ENCODE measurements at regions not wholly inside any gene's neighbourhood (a gene's known extent, or its start where the extent isn't known, plus 50 kb on each side); places are given as distances from the start of the nearest gene placed in this dataset.

GRCh38 chr6:132005178-132005577 lies 54.0 kb upstream of the CCN2 start:
- Histone ChIP-seq H2AFZ (replicated peaks; ENCODE audit: low read length, poor library complexity) (no peak overlapping the region), H2BK20ac (ENCODE audit: low read depth, low read length) (no peak overlapping the region), H3K27ac (ENCODE audit: insufficient read depth, low read length) (no peak overlapping the region), H2AK9ac (replicated peaks; ENCODE audit: low read depth, low read length, poor library complexity) (no peak overlapping the region), H4K8ac (ENCODE audit: low read depth in 2 of 2, low read length in 2 of 2) (no peak overlapping the region), H2BK5ac (ENCODE audit: low read depth, low read length, poor library complexity, severe bottlenecking) (no peak overlapping the region), H2BK120ac (ENCODE audit: low read depth, low read length) (no peak overlapping the region), H4K5ac (ENCODE audit: low read depth, low read length) (no peak overlapping the region; the same call in 1 of the 2 replicates), H2BK15ac (ENCODE audit: low read depth, low read length) (no peak overlapping the region), H3K4ac (ENCODE audit: low read depth, low read length) (no peak overlapping the region), H3K56ac (ENCODE audit: extremely low read depth, insufficient read depth, low read length) (no peak overlapping the region), H3K14ac (replicated peaks; ENCODE audit: low read depth, low read length) (no peak overlapping the region), H3K23ac (ENCODE audit: low read depth, low read length) (no peak overlapping the region), H3K79me1 (ENCODE audit: low read depth in 1 of 2, low read length in 2 of 2) (no peaks in the 10 kb centered on the region), H3K4me2 (ENCODE audit: low read depth, low read length) (no peak overlapping the region), H3K27me3 (ENCODE audit: control insufficient read depth, insufficient read depth, low read length) (no peaks in the 10 kb centered on the region), H3K9ac (ENCODE audit: low read depth, low read length) (no peak overlapping the region), H4K20me1 (ENCODE audit: insufficient read depth, low read length) (no peaks in the 10 kb centered on the region), H3K9me3 (ENCODE audit: control insufficient read depth, insufficient read depth, low read length) (peaks cover 9% of the 10 kb centered on the region), H3K18ac (ENCODE audit: low read depth, low read length) (no peak overlapping the region), H3K36me3 (ENCODE audit: control insufficient read depth, insufficient read depth, low read length) (no peaks in the 10 kb centered on the region), H3K9me1 (ENCODE audit: insufficient read depth, low read length) (no peaks in the 10 kb centered on the region), H4K91ac (ENCODE audit: insufficient read depth, low read depth, low read length) (no peak overlapping the region), H2AK5ac (ENCODE audit: low read depth, low read length) (peak overlapping the region; percentile 62; the same call in 1 of the 2 replicates), H3K4me1 (ENCODE audit: control insufficient read depth, insufficient read depth, low read length) (peaks cover 5% of the 10 kb centered on the region; the same call in 1 of the 2 replicates), H3K4me3 (ENCODE audit: insufficient read depth, low read depth, low read length) (no peak overlapping the region)
- dilution Hi-C loops (cut with HindIII; ENCODE audit: low sequenced_read_pairs, unreplicated experiment) = no loop called here
- ChIA-PET CTCF (no interaction called here), POLR2A (ENCODE audit: unreplicated experiment) (no interaction called here)
- in situ Hi-C loops (cut with MboI; ENCODE audit: low sequenced_read_pairs) = no loop called here
- ATAC-seq (ENCODE audit: low read depth) = no peak
- no peak for DNase-seq
- no CpG with 5 or more reads among the region's 2 CpGs for WGBS, 2 experiments (ENCODE audit: extremely low coverage in 2 of 2, insufficient read length in 1 of 2)
- TF ChIP-seq RAD21 (IDR thresholded peaks at IDR 0.05; ENCODE audit: low read length) = no peak
- TF ChIP-seq NFE2L2 (IDR thresholded peaks at IDR 0.05; ENCODE audit: low read depth, low read length) = no peak
- no peak for TF ChIP-seq MAFK (IDR thresholded peaks at IDR 0.05; ENCODE audit: low read depth, low read length)
- no peak for TF ChIP-seq CHD1 (IDR thresholded peaks at IDR 0.05; ENCODE audit: low read depth, low read length)
- no peak for TF ChIP-seq ELK1 (IDR thresholded peaks at IDR 0.05; ENCODE audit: borderline replicate concordance, low read depth, low read length)
- no peak for TF ChIP-seq MAZ (IDR thresholded peaks at IDR 0.05; ENCODE audit: borderline replicate concordance, low read depth, low read length)
- TF ChIP-seq BHLHE40 (IDR thresholded peaks at IDR 0.05; ENCODE audit: low read depth, low read length) = no peak
- no peak for TF ChIP-seq RCOR1 (IDR thresholded peaks at IDR 0.05; ENCODE audit: insufficient replicate concordance, low read length)
- TF ChIP-seq RFX5 (IDR thresholded peaks at IDR 0.05; ENCODE audit: low read depth, low read length) = no peak
- TF ChIP-seq SMC3 (IDR thresholded peaks at IDR 0.05; ENCODE audit: low read depth, low read length) = no peak
- no peak for TF ChIP-seq CTCF (conservative IDR thresholded peaks at IDR 0.05; ENCODE audit: low read depth, low read length)
- TF ChIP-seq MXI1 (IDR thresholded peaks at IDR 0.05; ENCODE audit: borderline replicate concordance, low read depth, low read length) = no peak
- no peak for TF ChIP-seq POLR2A (IDR thresholded peaks at IDR 0.05; ENCODE audit: low read depth, low read length)
- no peak for TF ChIP-seq FOS (IDR thresholded peaks at IDR 0.05; ENCODE audit: low read depth, low read length)
- TF ChIP-seq USF2 (IDR thresholded peaks at IDR 0.05; ENCODE audit: low read depth, low read length) = no peak
- TF ChIP-seq CEBPB (IDR thresholded peaks at IDR 0.05; ENCODE audit: low read depth, low read length) = no peak
- BruUV-seq (replicated peaks) = no TSS peak
- intact Hi-C loops (cut with micrococcal nuclease) = no loop called here

All from IMR-90 (cell line).